ENCODE measurements at regions not wholly inside any gene's neighbourhood (a gene's known extent, or its start where the extent isn't known, plus 50 kb on each side); places are given as distances from the start of the nearest gene placed in this dataset.

GRCh38 chr2:172210599-172210998 lies 107.9 kb upstream of the DLX2 start:
- TF ChIP-seq CTCF (IDR thresholded peaks at IDR 0.05; ENCODE audit: borderline replicate concordance, extremely low read depth, low read length, poor library complexity, severe bottlenecking): no peak
- no peak for TF ChIP-seq EZH2 (IDR thresholded peaks at IDR 0.05; ENCODE audit: borderline replicate concordance, low read depth, low read length, severe bottlenecking)
